Panc1 (cell line): ENCODE measurements at regions not wholly inside any gene's neighbourhood (a gene's known extent, or its start where the extent isn't known, plus 50 kb on each side); places are given as distances from the start of the nearest gene placed in this dataset.

ENCODE experiments used
- ATAC-seq: fragments of 200-7000 bp; cut with Tn5 transposase; 2 replicates; pipeline ENCODE4 v1.9.1; 2020; ENCODE audit warnings: mild to moderate bottlenecking, moderate library complexity
- BruUV-seq: library from RNA; stranded (reverse); fragments of 400-500 nt; replicated peaks from 2 replicates; lab custom pipeline; 2021; lab: Mats Ljungman, UMichigan
- CTCF ChIA-PET: fragments of 300-600 bp; sonication (Branson Sonifier 250); formaldehyde crosslinking; loops from one replicate; lab custom pipeline; 2022; ENCODE audit warnings: antibody characterized with exemption; lab: Charles Lee
- POLR2A ChIA-PET: fragments of 300-600 bp; sonication (Branson Sonifier 250); formaldehyde crosslinking; loops from one replicate; lab custom pipeline; 2022; ENCODE audit warnings: antibody characterized with exemption; lab: Charles Lee
- DNase-seq: peaks from one replicate; pipeline ENCODE4 v3.0.0-alpha.2; 2010; ENCODE audit warnings: low read depth, low spot score
- H3K27ac ChIP-seq: 2 replicates; pipeline ENCODE4 v1.5.1; 2011; ENCODE audit warnings: mild to moderate bottlenecking, low read length, inconsistent platforms
- H3K27me3 ChIP-seq: fragments of 200-500 bp; sonication (Bioruptor generic); 2 replicates; pipeline ENCODE4 v1.6.0; 2014; ENCODE audit warnings: low read length, inconsistent platforms; ENCODE audit not compliant: control insufficient read depth, insufficient read depth
- H3K36me3 ChIP-seq: fragments of 200-500 bp; sonication (Bioruptor generic); 2 replicates; pipeline ENCODE4 v1.5.1; 2014; ENCODE audit warnings: inconsistent platforms, mild to moderate bottlenecking, low read length, moderate library complexity; ENCODE audit not compliant: control insufficient read depth, insufficient read depth
- H3K4me1 ChIP-seq: 2 replicates; pipeline ENCODE4 v1.5.1; 2011; ENCODE audit warnings: inconsistent platforms, mild to moderate bottlenecking, low read length, moderate library complexity; ENCODE audit not compliant: control insufficient read depth, insufficient read depth
- H3K4me3 ChIP-seq, 2 experiments: 2 replicates each; pipeline ENCODE4 v1.5.1; 2011 to 2012; ENCODE audit warnings: low read depth in 2 of 2, low read length in 2 of 2, mild to moderate bottlenecking in 2 of 2, inconsistent platforms in 1 of 2, moderate library complexity in 1 of 2
- H3K9me3 ChIP-seq: fragments of 200-500 bp; sonication (Bioruptor generic); 2 replicates; pipeline ENCODE4 v1.5.1; 2014; ENCODE audit warnings: low read depth, mild to moderate bottlenecking, inconsistent platforms, low read length, moderate library complexity; ENCODE audit not compliant: control insufficient read depth, insufficient read depth
- CTCF ChIP-seq: fragments of 450-650 bp; IDR thresholded peaks from 2 replicates; pipeline ENCODE4 v1.5.1; 2017; ENCODE audit warnings: mild to moderate bottlenecking
- POLR2AphosphoS5 ChIP-seq: IDR thresholded peaks from 2 replicates; pipeline ENCODE4 v1.6.1; 2012; ENCODE audit warnings: mild to moderate bottlenecking, low read depth, low read length, moderate library complexity
- REST ChIP-seq, 2 experiments: IDR thresholded peaks; 2 replicates each; pipeline ENCODE4 v1.6.1; 2011 to 2012; ENCODE audit warnings: low read depth in 2 of 2, control low read depth in 1 of 2, low read length in 1 of 2, mild to moderate bottlenecking in 1 of 2, moderate library complexity in 1 of 2; ENCODE audit not compliant: insufficient read depth in 1 of 2
- SIN3A ChIP-seq: IDR thresholded peaks from 2 replicates; pipeline ENCODE4 v1.6.1; 2012; ENCODE audit warnings: low read depth, mild to moderate bottlenecking, low read length, moderate library complexity, borderline replicate concordance; ENCODE audit not compliant: insufficient read depth
- TCF7L2 ChIP-seq: IDR thresholded peaks from 2 replicates; pipeline ENCODE4 v1.6.1; 2011; ENCODE audit warnings: mild to moderate bottlenecking, low read depth, low read length, inconsistent platforms
- in situ Hi-C: cut with HindIII; loops from 2 replicates; pipeline ENCODE4 v1.10.0; 2016; ENCODE audit warnings: low sequenced_read_pairs, low pct_unique_long_range_greater_than_20kb
- intact Hi-C: fragments of 100-400 bp; cut with micrococcal nuclease; formaldehyde crosslinking; loops from one replicate; pipeline ENCODE4 v1.10.0; 2022; ENCODE audit not compliant: unreplicated experiment

GRCh38 chr11:97800891-97801290, 1219.9 kb upstream of the CNTN5 start:
- no peak overlapping the region for H3K27ac ChIP-seq
- H3K36me3 ChIP-seq: no peaks in the 10 kb centered on the region
- H3K9me3 ChIP-seq: 0 out of 2 replicates have a peak, but pooled peaks cover 6% of the 10 kb centered on the region
- DNase-seq: no peak
- no TSS peak for BruUV-seq
- no peak for ATAC-seq
- TF ChIP-seq CTCF (no peak), POLR2AphosphoS5 (no peak), SIN3A (no peak), REST (IDR thresholded peaks at IDR 0.05; ENCODE audit: insufficient read depth in 1 of 2, low read depth in 2 of 2, low read length in 1 of 2) (no peak)
- no peaks in the 10 kb centered on the region for H3K27me3 ChIP-seq
- intact Hi-C loops (no loop called here), in situ Hi-C loops (no loop called here)
- POLR2A ChIA-PET: no interaction called here
- no peaks in the 10 kb centered on the region for H3K4me1 ChIP-seq
- H3K4me3 ChIP-seq: no peak overlapping the region
- CTCF ChIA-PET: no interaction called here

GRCh38 chr11:97814325-97814959, 1206.3 kb upstream of the CNTN5 start:
- no peak overlapping the region for H3K4me3 ChIP-seq
- intact Hi-C loops (no loop called here), in situ Hi-C loops (no loop called here)
- 0 out of 2 replicates have a peak, but pooled peaks cover 3% of the 10 kb centered on the region for H3K9me3 ChIP-seq
- ATAC-seq (no peak), DNase-seq (no peak)
- BruUV-seq: no TSS peak
- H3K27me3 ChIP-seq: no peaks in the 10 kb centered on the region
- ChIA-PET CTCF (no interaction called here), POLR2A (no interaction called here)
- TF ChIP-seq SIN3A: no peak
- no peak for TF ChIP-seq CTCF
- no peak for TF ChIP-seq POLR2AphosphoS5
- no peak for TF ChIP-seq REST (IDR thresholded peaks at IDR 0.05; ENCODE audit: insufficient read depth in 1 of 2, low read depth in 2 of 2, low read length in 1 of 2)
- no peak for TF ChIP-seq TCF7L2
- no peaks in the 10 kb centered on the region for H3K36me3 ChIP-seq
- H3K4me1 ChIP-seq: no peaks in the 10 kb centered on the region
- no peak overlapping the region for H3K27ac ChIP-seq
